ENCODE measurements at regions not wholly inside any gene's neighbourhood (a gene's known extent, or its start where the extent isn't known, plus 50 kb on each side); places are given as distances from the start of the nearest gene placed in this dataset.

- no peak for TF ChIP-seq REST (IDR thresholded peaks at IDR 0.05)
- TF ChIP-seq HOXA7 (CRISPR knock-in tag; IDR thresholded peaks at IDR 0.05): no peak
Observed at GRCh38 chr6:24051942-24052589, 73.9 kb upstream of the NRSN1 start (continued).

GRCh38 chr6:24052590-24052961, 73.4 kb upstream of the NRSN1 start:
- TF ChIP-seq HMGXB4 (CRISPR knock-in tag; IDR thresholded peaks at IDR 0.05; ENCODE audit: borderline replicate concordance) (no peak), BHLHE40 (IDR thresholded peaks at IDR 0.05; ENCODE audit: low read depth, low read length) (no peak), HDAC2 (IDR thresholded peaks at IDR 0.05) (no peak), EHF (CRISPR knock-in tag; IDR thresholded peaks at IDR 0.05) (no peak), GATA3 (IDR thresholded peaks at IDR 0.05; ENCODE audit: borderline replicate concordance) (no peak), ZNF302 (CRISPR knock-in tag; IDR thresholded peaks at IDR 0.05) (no peak)
- no peak for DNase-seq (ENCODE audit: low read depth in 1 of 2, low spot score in 1 of 2)
- POLR2A ChIA-PET: no interaction called here
- ATAC-seq: no peak
- no peak for FAIRE-seq
- 55% methylated on average over 4 of the region's 4 CpGs for WGBS (ENCODE audit: missing lambda C conversion rate)
- Histone ChIP-seq H3K4me2 (no peak overlapping the region), H3K27ac (no peak overlapping the region), H3K4me1 (no peaks in the 10 kb centered on the region), H3K9me3 (no peaks in the 10 kb centered on the region), H3K4me3 (no peak overlapping the region)
- CTCF ChIA-PET: no interaction called here

GRCh38 chr6:24053057-24053456, 73.0 kb upstream of the NRSN1 start:
- no peak overlapping the region for H3K4me3 ChIP-seq
- DNase-seq (ENCODE audit: low read depth in 1 of 2, low spot score in 1 of 2): no peak
- TF ChIP-seq NPAS2 (CRISPR knock-in tag; IDR thresholded peaks at IDR 0.05; ENCODE audit: borderline replicate concordance) (no peak), ZSCAN20 (CRISPR knock-in tag; IDR thresholded peaks at IDR 0.05) (no peak), ZC3H11A (IDR thresholded peaks at IDR 0.05) (no peak)
- ChIA-PET POLR2A (no interaction called here), CTCF (no interaction called here)
- no peak overlapping the region for H3K27ac ChIP-seq
- no peak for FAIRE-seq
- H3K4me2 ChIP-seq: no peak overlapping the region
- ATAC-seq: no peak
- no peaks in the 10 kb centered on the region for H3K4me1 ChIP-seq
- WGBS (ENCODE audit: missing lambda C conversion rate): 0% methylated on average over 1 of the region's 1 CpG
- no peaks in the 10 kb centered on the region for H3K9me3 ChIP-seq

GRCh38 chr6:24054388-24054787, 71.6 kb upstream of the NRSN1 start:
- no peak for DNase-seq (ENCODE audit: low read depth in 1 of 2, low spot score in 1 of 2)
- no peak for FAIRE-seq
- Histone ChIP-seq H3K9me3 (no peaks in the 10 kb centered on the region), H3K4me3 (no peak overlapping the region), H3K4me1 (no peaks in the 10 kb centered on the region), H3K4me2 (no peak overlapping the region), H3K27ac (no peak overlapping the region)
- CTCF ChIA-PET: no interaction called here
- POLR2A ChIA-PET: no interaction called here
- 36% methylated on average over 3 of the region's 3 CpGs for WGBS (ENCODE audit: missing lambda C conversion rate)
- TF ChIP-seq ATOH8 (CRISPR knock-in tag; IDR thresholded peaks at IDR 0.05; ENCODE audit: low read depth) (no peak), NFE2L2 (conservative IDR thresholded peaks at IDR 0.05; ENCODE audit: low read length) (no peak), MAX (IDR thresholded peaks at IDR 0.05) (no peak), JUN (IDR thresholded peaks at IDR 0.05) (no peak), E2F6 (IDR thresholded peaks at IDR 0.05; ENCODE audit: borderline replicate concordance, low read depth) (no peak), EP300 (IDR thresholded peaks at IDR 0.05) (no peak), RNF2 (IDR thresholded peaks at IDR 0.05; ENCODE audit: borderline replicate concordance, low read depth) (no peak), CEBPB (IDR thresholded peaks at IDR 0.05) (no peak), SREBF2 (IDR thresholded peaks at IDR 0.05) (no peak), ZSCAN20 (CRISPR knock-in tag; IDR thresholded peaks at IDR 0.05) (no peak), RFX5 (IDR thresholded peaks at IDR 0.05) (no peak)
- ATAC-seq: no peak

All from A549 (cell line).